ENCODE measurements at regions not wholly inside any gene's neighbourhood (a gene's known extent, or its start where the extent isn't known, plus 50 kb on each side); places are given as distances from the start of the nearest gene placed in this dataset.

DNA sequence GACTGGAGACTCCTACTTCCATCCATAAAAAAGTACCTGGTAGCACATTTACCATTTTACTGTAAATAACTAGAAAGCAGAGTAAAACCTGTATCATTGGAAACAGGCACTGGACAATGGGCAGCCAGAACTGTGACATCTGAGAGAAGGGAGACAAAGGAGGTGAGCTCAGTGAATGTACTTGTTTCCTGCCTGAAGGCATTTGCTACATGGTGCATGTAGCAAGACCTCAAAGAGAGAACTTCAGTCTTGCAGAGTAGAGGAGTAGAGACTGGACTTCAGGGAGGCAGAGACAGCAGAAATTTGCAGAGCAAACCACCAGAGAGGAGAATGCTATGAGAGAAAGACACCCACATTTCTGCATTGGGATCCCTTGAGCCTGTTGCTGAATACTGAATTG, 171.0 kb upstream of the CCN2 start:
- POLR2A ChIA-PET: no interaction called here
- ATAC-seq (no peak), DNase-seq (ENCODE audit: low spot score) (no peak)
- Mint-ChIP-seq H3K36me3 (peaks cover under 1% of the 10 kb centered on the region; the same call in 1 of the 2 replicates), H3K27ac (no peak overlapping the region), H3K27me3 (ENCODE audit: low read depth) (peaks cover 25% of the 10 kb centered on the region), H3K4me3 (no peak overlapping the region), H3K9me3 (peaks cover 14% of the 10 kb centered on the region), H3K4me1 (no peaks in the 10 kb centered on the region)
- CTCF ChIA-PET: no interaction called here
- TF ChIP-seq, protein P1, sequence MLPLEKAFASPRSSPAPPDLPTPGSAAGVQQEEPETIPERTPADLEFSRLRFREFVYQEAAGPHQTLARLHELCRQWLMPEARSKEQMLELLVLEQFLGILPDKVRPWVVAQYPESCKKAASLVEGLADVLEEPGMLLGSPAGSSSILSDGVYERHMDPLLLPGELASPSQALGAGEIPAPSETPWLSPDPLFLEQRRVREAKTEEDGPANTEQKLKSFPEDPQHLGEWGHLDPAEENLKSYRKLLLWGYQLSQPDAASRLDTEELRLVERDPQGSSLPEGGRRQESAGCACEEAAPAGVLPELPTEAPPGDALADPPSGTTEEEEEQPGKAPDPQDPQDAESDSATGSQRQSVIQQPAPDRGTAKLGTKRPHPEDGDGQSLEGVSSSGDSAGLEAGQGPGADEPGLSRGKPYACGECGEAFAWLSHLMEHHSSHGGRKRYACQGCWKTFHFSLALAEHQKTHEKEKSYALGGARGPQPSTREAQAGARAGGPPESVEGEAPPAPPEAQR (CRISPR knock-in tag; IDR thresholded peaks at IDR 0.05): no peak
- TF ChIP-seq, protein P2, sequence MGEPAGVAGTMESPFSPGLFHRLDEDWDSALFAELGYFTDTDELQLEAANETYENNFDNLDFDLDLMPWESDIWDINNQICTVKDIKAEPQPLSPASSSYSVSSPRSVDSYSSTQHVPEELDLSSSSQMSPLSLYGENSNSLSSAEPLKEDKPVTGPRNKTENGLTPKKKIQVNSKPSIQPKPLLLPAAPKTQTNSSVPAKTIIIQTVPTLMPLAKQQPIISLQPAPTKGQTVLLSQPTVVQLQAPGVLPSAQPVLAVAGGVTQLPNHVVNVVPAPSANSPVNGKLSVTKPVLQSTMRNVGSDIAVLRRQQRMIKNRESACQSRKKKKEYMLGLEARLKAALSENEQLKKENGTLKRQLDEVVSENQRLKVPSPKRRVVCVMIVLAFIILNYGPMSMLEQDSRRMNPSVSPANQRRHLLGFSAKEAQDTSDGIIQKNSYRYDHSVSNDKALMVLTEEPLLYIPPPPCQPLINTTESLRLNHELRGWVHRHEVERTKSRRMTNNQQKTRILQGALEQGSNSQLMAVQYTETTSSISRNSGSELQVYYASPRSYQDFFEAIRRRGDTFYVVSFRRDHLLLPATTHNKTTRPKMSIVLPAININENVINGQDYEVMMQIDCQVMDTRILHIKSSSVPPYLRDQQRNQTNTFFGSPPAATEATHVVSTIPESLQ (CRISPR knock-in tag; IDR thresholded peaks at IDR 0.05): no peak
- TF ChIP-seq PRRX2 (CRISPR knock-in tag; IDR thresholded peaks at IDR 0.05): no peak
- no peak for TF ChIP-seq GRHL2 (CRISPR knock-in tag; IDR thresholded peaks at IDR 0.05; ENCODE audit: insufficient replicate concordance, severe bottlenecking)
- TF ChIP-seq, protein P3, sequence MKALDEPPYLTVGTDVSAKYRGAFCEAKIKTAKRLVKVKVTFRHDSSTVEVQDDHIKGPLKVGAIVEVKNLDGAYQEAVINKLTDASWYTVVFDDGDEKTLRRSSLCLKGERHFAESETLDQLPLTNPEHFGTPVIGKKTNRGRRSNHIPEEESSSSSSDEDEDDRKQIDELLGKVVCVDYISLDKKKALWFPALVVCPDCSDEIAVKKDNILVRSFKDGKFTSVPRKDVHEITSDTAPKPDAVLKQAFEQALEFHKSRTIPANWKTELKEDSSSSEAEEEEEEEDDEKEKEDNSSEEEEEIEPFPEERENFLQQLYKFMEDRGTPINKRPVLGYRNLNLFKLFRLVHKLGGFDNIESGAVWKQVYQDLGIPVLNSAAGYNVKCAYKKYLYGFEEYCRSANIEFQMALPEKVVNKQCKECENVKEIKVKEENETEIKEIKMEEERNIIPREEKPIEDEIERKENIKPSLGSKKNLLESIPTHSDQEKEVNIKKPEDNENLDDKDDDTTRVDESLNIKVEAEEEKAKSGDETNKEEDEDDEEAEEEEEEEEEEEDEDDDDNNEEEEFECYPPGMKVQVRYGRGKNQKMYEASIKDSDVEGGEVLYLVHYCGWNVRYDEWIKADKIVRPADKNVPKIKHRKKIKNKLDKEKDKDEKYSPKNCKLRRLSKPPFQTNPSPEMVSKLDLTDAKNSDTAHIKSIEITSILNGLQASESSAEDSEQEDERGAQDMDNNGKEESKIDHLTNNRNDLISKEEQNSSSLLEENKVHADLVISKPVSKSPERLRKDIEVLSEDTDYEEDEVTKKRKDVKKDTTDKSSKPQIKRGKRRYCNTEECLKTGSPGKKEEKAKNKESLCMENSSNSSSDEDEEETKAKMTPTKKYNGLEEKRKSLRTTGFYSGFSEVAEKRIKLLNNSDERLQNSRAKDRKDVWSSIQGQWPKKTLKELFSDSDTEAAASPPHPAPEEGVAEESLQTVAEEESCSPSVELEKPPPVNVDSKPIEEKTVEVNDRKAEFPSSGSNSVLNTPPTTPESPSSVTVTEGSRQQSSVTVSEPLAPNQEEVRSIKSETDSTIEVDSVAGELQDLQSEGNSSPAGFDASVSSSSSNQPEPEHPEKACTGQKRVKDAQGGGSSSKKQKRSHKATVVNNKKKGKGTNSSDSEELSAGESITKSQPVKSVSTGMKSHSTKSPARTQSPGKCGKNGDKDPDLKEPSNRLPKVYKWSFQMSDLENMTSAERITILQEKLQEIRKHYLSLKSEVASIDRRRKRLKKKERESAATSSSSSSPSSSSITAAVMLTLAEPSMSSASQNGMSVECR (CRISPR knock-in tag; IDR thresholded peaks at IDR 0.05; ENCODE audit: borderline replicate concordance): no peak
- no peak for TF ChIP-seq FOXJ3 (CRISPR knock-in tag; IDR thresholded peaks at IDR 0.05; ENCODE audit: borderline replicate concordance)
- TF ChIP-seq, protein P4, sequence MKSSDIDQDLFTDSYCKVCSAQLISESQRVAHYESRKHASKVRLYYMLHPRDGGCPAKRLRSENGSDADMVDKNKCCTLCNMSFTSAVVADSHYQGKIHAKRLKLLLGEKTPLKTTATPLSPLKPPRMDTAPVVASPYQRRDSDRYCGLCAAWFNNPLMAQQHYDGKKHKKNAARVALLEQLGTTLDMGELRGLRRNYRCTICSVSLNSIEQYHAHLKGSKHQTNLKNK (CRISPR knock-in tag; IDR thresholded peaks at IDR 0.05): no peak
- TF ChIP-seq, protein P5, sequence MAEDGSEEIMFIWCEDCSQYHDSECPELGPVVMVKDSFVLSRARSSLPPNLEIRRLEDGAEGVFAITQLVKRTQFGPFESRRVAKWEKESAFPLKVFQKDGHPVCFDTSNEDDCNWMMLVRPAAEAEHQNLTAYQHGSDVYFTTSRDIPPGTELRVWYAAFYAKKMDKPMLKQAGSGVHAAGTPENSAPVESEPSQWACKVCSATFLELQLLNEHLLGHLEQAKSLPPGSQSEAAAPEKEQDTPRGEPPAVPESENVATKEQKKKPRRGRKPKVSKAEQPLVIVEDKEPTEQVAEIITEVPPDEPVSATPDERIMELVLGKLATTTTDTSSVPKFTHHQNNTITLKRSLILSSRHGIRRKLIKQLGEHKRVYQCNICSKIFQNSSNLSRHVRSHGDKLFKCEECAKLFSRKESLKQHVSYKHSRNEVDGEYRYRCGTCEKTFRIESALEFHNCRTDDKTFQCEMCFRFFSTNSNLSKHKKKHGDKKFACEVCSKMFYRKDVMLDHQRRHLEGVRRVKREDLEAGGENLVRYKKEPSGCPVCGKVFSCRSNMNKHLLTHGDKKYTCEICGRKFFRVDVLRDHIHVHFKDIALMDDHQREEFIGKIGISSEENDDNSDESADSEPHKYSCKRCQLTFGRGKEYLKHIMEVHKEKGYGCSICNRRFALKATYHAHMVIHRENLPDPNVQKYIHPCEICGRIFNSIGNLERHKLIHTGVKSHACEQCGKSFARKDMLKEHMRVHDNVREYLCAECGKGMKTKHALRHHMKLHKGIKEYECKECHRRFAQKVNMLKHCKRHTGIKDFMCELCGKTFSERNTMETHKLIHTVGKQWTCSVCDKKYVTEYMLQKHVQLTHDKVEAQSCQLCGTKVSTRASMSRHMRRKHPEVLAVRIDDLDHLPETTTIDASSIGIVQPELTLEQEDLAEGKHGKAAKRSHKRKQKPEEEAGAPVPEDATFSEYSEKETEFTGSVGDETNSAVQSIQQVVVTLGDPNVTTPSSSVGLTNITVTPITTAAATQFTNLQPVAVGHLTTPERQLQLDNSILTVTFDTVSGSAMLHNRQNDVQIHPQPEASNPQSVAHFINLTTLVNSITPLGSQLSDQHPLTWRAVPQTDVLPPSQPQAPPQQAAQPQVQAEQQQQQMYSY (CRISPR knock-in tag; IDR thresholded peaks at IDR 0.05): no peak
- TF ChIP-seq, protein P6, sequence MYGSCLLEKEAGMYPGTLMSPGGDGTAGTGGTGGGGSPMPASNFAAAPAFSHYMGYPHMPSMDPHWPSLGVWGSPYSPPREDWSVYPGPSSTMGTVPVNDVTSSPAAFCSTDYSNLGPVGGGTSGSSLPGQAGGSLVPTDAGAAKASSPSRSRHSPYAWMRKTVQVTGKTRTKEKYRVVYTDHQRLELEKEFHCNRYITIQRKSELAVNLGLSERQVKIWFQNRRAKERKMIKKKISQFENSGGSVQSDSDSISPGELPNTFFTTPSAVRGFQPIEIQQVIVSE (CRISPR knock-in tag; IDR thresholded peaks at IDR 0.05; ENCODE audit: borderline replicate concordance): no peak
- no peak for TF ChIP-seq CREM (CRISPR knock-in tag; IDR thresholded peaks at IDR 0.05)
- TF ChIP-seq GABPB1 (CRISPR knock-in tag; IDR thresholded peaks at IDR 0.05): no peak
- no peak for TF ChIP-seq ATF1 (CRISPR knock-in tag; IDR thresholded peaks at IDR 0.05)
- TF ChIP-seq CREB1 (CRISPR knock-in tag; IDR thresholded peaks at IDR 0.05): no peak
- TF ChIP-seq, protein P7, sequence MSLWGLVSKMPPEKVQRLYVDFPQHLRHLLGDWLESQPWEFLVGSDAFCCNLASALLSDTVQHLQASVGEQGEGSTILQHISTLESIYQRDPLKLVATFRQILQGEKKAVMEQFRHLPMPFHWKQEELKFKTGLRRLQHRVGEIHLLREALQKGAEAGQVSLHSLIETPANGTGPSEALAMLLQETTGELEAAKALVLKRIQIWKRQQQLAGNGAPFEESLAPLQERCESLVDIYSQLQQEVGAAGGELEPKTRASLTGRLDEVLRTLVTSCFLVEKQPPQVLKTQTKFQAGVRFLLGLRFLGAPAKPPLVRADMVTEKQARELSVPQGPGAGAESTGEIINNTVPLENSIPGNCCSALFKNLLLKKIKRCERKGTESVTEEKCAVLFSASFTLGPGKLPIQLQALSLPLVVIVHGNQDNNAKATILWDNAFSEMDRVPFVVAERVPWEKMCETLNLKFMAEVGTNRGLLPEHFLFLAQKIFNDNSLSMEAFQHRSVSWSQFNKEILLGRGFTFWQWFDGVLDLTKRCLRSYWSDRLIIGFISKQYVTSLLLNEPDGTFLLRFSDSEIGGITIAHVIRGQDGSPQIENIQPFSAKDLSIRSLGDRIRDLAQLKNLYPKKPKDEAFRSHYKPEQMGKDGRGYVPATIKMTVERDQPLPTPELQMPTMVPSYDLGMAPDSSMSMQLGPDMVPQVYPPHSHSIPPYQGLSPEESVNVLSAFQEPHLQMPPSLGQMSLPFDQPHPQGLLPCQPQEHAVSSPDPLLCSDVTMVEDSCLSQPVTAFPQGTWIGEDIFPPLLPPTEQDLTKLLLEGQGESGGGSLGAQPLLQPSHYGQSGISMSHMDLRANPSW (CRISPR knock-in tag; conservative IDR thresholded peaks at IDR 0.05; ENCODE audit: low read depth): no peak
- no peak for TF ChIP-seq NR3C1 (CRISPR knock-in tag; conservative IDR thresholded peaks at IDR 0.05; ENCODE audit: low read depth)
- no peak for TF ChIP-seq TEAD1 (CRISPR knock-in tag; IDR thresholded peaks at IDR 0.05)
